Neural progenitor cell (in vitro differentiated cells): ENCODE measurements at regions not wholly inside any gene's neighbourhood (a gene's known extent, or its start where the extent isn't known, plus 50 kb on each side); places are given as distances from the start of the nearest gene placed in this dataset.

Experiments
- EZH2 ChIP-seq: fragments of 200-600 bp; sonication (generic); IDR thresholded peaks from 2 replicates; pipeline ENCODE4 v1.6.1; 2017; ENCODE audit warnings: antibody characterized with exemption, mild to moderate bottlenecking, moderate library complexity
- TF ChIP-seq, protein P1 (sequence below): fragments of 200-600 bp; sonication (generic); IDR thresholded peaks from 2 replicates; pipeline ENCODE4 v1.5.1; 2017; ENCODE audit warnings: antibody characterized with exemption, mild to moderate bottlenecking

DNA sequence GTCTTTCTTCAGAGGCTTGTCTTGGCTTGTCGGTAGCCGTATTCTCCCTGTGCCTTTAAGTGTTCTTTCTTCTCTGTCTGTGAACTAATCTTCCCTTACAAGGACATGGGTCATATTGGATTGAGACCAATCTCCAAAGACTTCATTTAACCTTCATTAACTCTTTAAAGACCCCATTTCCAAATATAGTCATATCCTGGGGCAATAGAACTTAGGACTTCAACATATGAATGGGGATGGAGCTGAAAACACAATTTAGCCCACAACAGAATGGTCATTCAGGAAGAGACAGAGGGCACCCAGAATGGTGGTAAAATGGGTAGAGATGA lies 82.1 kb upstream of the TANK start:
- TF ChIP-seq, protein P1, sequence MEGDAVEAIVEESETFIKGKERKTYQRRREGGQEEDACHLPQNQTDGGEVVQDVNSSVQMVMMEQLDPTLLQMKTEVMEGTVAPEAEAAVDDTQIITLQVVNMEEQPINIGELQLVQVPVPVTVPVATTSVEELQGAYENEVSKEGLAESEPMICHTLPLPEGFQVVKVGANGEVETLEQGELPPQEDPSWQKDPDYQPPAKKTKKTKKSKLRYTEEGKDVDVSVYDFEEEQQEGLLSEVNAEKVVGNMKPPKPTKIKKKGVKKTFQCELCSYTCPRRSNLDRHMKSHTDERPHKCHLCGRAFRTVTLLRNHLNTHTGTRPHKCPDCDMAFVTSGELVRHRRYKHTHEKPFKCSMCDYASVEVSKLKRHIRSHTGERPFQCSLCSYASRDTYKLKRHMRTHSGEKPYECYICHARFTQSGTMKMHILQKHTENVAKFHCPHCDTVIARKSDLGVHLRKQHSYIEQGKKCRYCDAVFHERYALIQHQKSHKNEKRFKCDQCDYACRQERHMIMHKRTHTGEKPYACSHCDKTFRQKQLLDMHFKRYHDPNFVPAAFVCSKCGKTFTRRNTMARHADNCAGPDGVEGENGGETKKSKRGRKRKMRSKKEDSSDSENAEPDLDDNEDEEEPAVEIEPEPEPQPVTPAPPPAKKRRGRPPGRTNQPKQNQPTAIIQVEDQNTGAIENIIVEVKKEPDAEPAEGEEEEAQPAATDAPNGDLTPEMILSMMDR = no peak
- TF ChIP-seq EZH2 = no peak
